ENCODE measurements at regions not wholly inside any gene's neighbourhood (a gene's known extent, or its start where the extent isn't known, plus 50 kb on each side); places are given as distances from the start of the nearest gene placed in this dataset.
A peak's percentile ranks its signal among the peaks of the same experiment; 100 is the strongest.

- Histone ChIP-seq H3K36me3 (ENCODE audit: control insufficient read depth in 2 of 2, insufficient read depth in 2 of 2, low read length in 1 of 2) (no peaks in the 10 kb centered on the region), H3K27ac (ENCODE audit: low read depth in 1 of 2, low read length in 1 of 2) (no peak overlapping the region), H3K4me1 (ENCODE audit: control insufficient read depth in 2 of 2, insufficient read depth in 2 of 2, low read length in 2 of 2) (no peaks in the 10 kb centered on the region), H3K27me3 (ENCODE audit: control insufficient read depth in 2 of 2, insufficient read depth in 1 of 2, low read length in 1 of 2) (no peaks in the 10 kb centered on the region), H3K4me3 (ENCODE audit: low read length in 2 of 2) (no peak overlapping the region), H3K9me3 (ENCODE audit: control insufficient read depth in 2 of 2, insufficient read depth in 1 of 2, low read length in 1 of 2) (no peaks in the 10 kb centered on the region)
- DNase-seq (ENCODE audit: low read depth in 6 of 9, low spot score in 9 of 9): no peak
- 97% methylated on average over 4 of the region's 4 CpGs for WGBS
Measured at GRCh38 chr1:53388963-53389362, 61.1 kb upstream of the LRP8 start.

GRCh38 chr1:53390261-53390660 lies 62.4 kb upstream of the LRP8 start:
- H3K4me1 ChIP-seq (ENCODE audit: control insufficient read depth in 2 of 2, insufficient read depth in 2 of 2, low read length in 2 of 2): no peaks in the 10 kb centered on the region
- no peak overlapping the region for H3K4me3 ChIP-seq (ENCODE audit: low read length in 2 of 2)
- WGBS: 52% methylated on average over 5 of the region's 5 CpGs
- peak in 1 of 9 donors; percentile 23 for DNase-seq (ENCODE audit: low read depth in 6 of 9, low spot score in 9 of 9)
- H3K36me3 ChIP-seq (ENCODE audit: control insufficient read depth in 2 of 2, insufficient read depth in 2 of 2, low read length in 1 of 2): no peaks in the 10 kb centered on the region
- no peak overlapping the region for H3K27ac ChIP-seq (ENCODE audit: low read depth in 1 of 2, low read length in 1 of 2)
- H3K27me3 ChIP-seq (ENCODE audit: control insufficient read depth in 2 of 2, insufficient read depth in 1 of 2, low read length in 1 of 2): no peaks in the 10 kb centered on the region
- no peaks in the 10 kb centered on the region for H3K9me3 ChIP-seq (ENCODE audit: control insufficient read depth in 2 of 2, insufficient read depth in 1 of 2, low read length in 1 of 2)

- WGBS: 96% methylated on average over 8 of the region's 8 CpGs
- Histone ChIP-seq H3K27ac (ENCODE audit: low read depth in 1 of 2, low read length in 1 of 2) (no peak overlapping the region), H3K9me3 (ENCODE audit: control insufficient read depth in 2 of 2, insufficient read depth in 1 of 2, low read length in 1 of 2) (no peaks in the 10 kb centered on the region), H3K4me1 (ENCODE audit: control insufficient read depth in 2 of 2, insufficient read depth in 2 of 2, low read length in 2 of 2) (no peaks in the 10 kb centered on the region), H3K36me3 (ENCODE audit: control insufficient read depth in 2 of 2, insufficient read depth in 2 of 2, low read length in 1 of 2) (no peaks in the 10 kb centered on the region), H3K4me3 (ENCODE audit: low read length in 2 of 2) (no peak overlapping the region), H3K27me3 (ENCODE audit: control insufficient read depth in 2 of 2, insufficient read depth in 1 of 2, low read length in 1 of 2) (peaks cover 0 to 2% of the 10 kb centered on the region in 2 donors)
- no peak for DNase-seq (ENCODE audit: low read depth in 6 of 9, low spot score in 9 of 9)
Measured at GRCh38 chr1:53390736-53391135, 62.9 kb upstream of the LRP8 start.

GRCh38 chr1:53391296-53391695 lies 63.4 kb upstream of the LRP8 start:
- H3K36me3 ChIP-seq (ENCODE audit: control insufficient read depth in 2 of 2, insufficient read depth in 2 of 2, low read length in 1 of 2): no peaks in the 10 kb centered on the region
- H3K4me1 ChIP-seq (ENCODE audit: control insufficient read depth in 2 of 2, insufficient read depth in 2 of 2, low read length in 2 of 2): no peaks in the 10 kb centered on the region
- no peak overlapping the region for H3K4me3 ChIP-seq (ENCODE audit: low read length in 2 of 2)
- peaks cover 0 to 3% of the 10 kb centered on the region in 2 donors for H3K27me3 ChIP-seq (ENCODE audit: control insufficient read depth in 2 of 2, insufficient read depth in 1 of 2, low read length in 1 of 2)
- no peaks in the 10 kb centered on the region for H3K9me3 ChIP-seq (ENCODE audit: control insufficient read depth in 2 of 2, insufficient read depth in 1 of 2, low read length in 1 of 2)
- 91% methylated on average over 2 of the region's 2 CpGs for WGBS
- H3K27ac ChIP-seq (ENCODE audit: low read depth in 1 of 2, low read length in 1 of 2): no peak overlapping the region
- DNase-seq (ENCODE audit: low read depth in 6 of 9, low spot score in 9 of 9): no peak

GRCh38 chr1:53391982-53392381 lies 64.1 kb upstream of the LRP8 start:
- no peak for DNase-seq (ENCODE audit: low read depth in 6 of 9, low spot score in 9 of 9)
- H3K36me3 ChIP-seq (ENCODE audit: control insufficient read depth in 2 of 2, insufficient read depth in 2 of 2, low read length in 1 of 2): no peaks in the 10 kb centered on the region
- no peak overlapping the region for H3K27ac ChIP-seq (ENCODE audit: low read depth in 1 of 2, low read length in 1 of 2)
- H3K4me1 ChIP-seq (ENCODE audit: control insufficient read depth in 2 of 2, insufficient read depth in 2 of 2, low read length in 2 of 2): no peaks in the 10 kb centered on the region
- peaks cover 0 to 3% of the 10 kb centered on the region in 2 donors for H3K27me3 ChIP-seq (ENCODE audit: control insufficient read depth in 2 of 2, insufficient read depth in 1 of 2, low read length in 1 of 2)
- H3K4me3 ChIP-seq (ENCODE audit: low read length in 2 of 2): no peak overlapping the region
- no peaks in the 10 kb centered on the region for H3K9me3 ChIP-seq (ENCODE audit: control insufficient read depth in 2 of 2, insufficient read depth in 1 of 2, low read length in 1 of 2)

GRCh38 chr1:53392460-53392859 lies 64.6 kb upstream of the LRP8 start:
- Histone ChIP-seq H3K4me1 (ENCODE audit: control insufficient read depth in 2 of 2, insufficient read depth in 2 of 2, low read length in 2 of 2) (no peaks in the 10 kb centered on the region), H3K4me3 (ENCODE audit: low read length in 2 of 2) (no peak overlapping the region), H3K27me3 (ENCODE audit: control insufficient read depth in 2 of 2, insufficient read depth in 1 of 2, low read length in 1 of 2) (peaks cover 0 to 3% of the 10 kb centered on the region in 2 donors), H3K27ac (ENCODE audit: low read depth in 1 of 2, low read length in 1 of 2) (no peak overlapping the region), H3K36me3 (ENCODE audit: control insufficient read depth in 2 of 2, insufficient read depth in 2 of 2, low read length in 1 of 2) (no peaks in the 10 kb centered on the region), H3K9me3 (ENCODE audit: control insufficient read depth in 2 of 2, insufficient read depth in 1 of 2, low read length in 1 of 2) (no peaks in the 10 kb centered on the region)
- no peak for DNase-seq (ENCODE audit: low read depth in 6 of 9, low spot score in 9 of 9)
- WGBS: 96% methylated on average over 13 of the region's 13 CpGs

GRCh38 chr1:53393325-53393792 lies 65.5 kb upstream of the LRP8 start:
- H3K9me3 ChIP-seq (ENCODE audit: control insufficient read depth in 2 of 2, insufficient read depth in 1 of 2, low read length in 1 of 2): no peaks in the 10 kb centered on the region
- peak in 8 of 9 donors; percentile 25 to 70 (median 50) for DNase-seq (ENCODE audit: low read depth in 6 of 9, low spot score in 9 of 9)
- no peak overlapping the region for H3K27ac ChIP-seq (ENCODE audit: low read depth in 1 of 2, low read length in 1 of 2)
- H3K4me1 ChIP-seq (ENCODE audit: control insufficient read depth in 2 of 2, insufficient read depth in 2 of 2, low read length in 2 of 2): no peaks in the 10 kb centered on the region
- no peak overlapping the region for H3K4me3 ChIP-seq (ENCODE audit: low read length in 2 of 2)
- 26% methylated on average over 10 of the region's 10 CpGs for WGBS
- H3K27me3 ChIP-seq (ENCODE audit: control insufficient read depth in 2 of 2, insufficient read depth in 1 of 2, low read length in 1 of 2): peaks cover 0 to 3% of the 10 kb centered on the region in 2 donors
- H3K36me3 ChIP-seq (ENCODE audit: control insufficient read depth in 2 of 2, insufficient read depth in 2 of 2, low read length in 1 of 2): no peaks in the 10 kb centered on the region

- peaks cover 0 to 3% of the 10 kb centered on the region in 2 donors for H3K27me3 ChIP-seq (ENCODE audit: control insufficient read depth in 2 of 2, insufficient read depth in 1 of 2, low read length in 1 of 2)
- H3K36me3 ChIP-seq (ENCODE audit: control insufficient read depth in 2 of 2, insufficient read depth in 2 of 2, low read length in 1 of 2): no peaks in the 10 kb centered on the region
- WGBS: 86% methylated on average over 6 of the region's 6 CpGs
- no peaks in the 10 kb centered on the region for H3K4me1 ChIP-seq (ENCODE audit: control insufficient read depth in 2 of 2, insufficient read depth in 2 of 2, low read length in 2 of 2)
- no peak overlapping the region for H3K27ac ChIP-seq (ENCODE audit: low read depth in 1 of 2, low read length in 1 of 2)
- DNase-seq (ENCODE audit: low read depth in 6 of 9, low spot score in 9 of 9): no peak
- no peaks in the 10 kb centered on the region for H3K9me3 ChIP-seq (ENCODE audit: control insufficient read depth in 2 of 2, insufficient read depth in 1 of 2, low read length in 1 of 2)
- no peak overlapping the region for H3K4me3 ChIP-seq (ENCODE audit: low read length in 2 of 2)
Measured at GRCh38 chr1:53394306-53394705, 64.9 kb upstream of the DMRTB1 start.

- Histone ChIP-seq H3K4me1 (ENCODE audit: control insufficient read depth in 2 of 2, insufficient read depth in 2 of 2, low read length in 2 of 2) (no peaks in the 10 kb centered on the region), H3K27me3 (ENCODE audit: control insufficient read depth in 2 of 2, insufficient read depth in 1 of 2, low read length in 1 of 2) (peaks cover 0 to 3% of the 10 kb centered on the region in 2 donors), H3K9me3 (ENCODE audit: control insufficient read depth in 2 of 2, insufficient read depth in 1 of 2, low read length in 1 of 2) (no peaks in the 10 kb centered on the region), H3K36me3 (ENCODE audit: control insufficient read depth in 2 of 2, insufficient read depth in 2 of 2, low read length in 1 of 2) (no peaks in the 10 kb centered on the region), H3K27ac (ENCODE audit: low read depth in 1 of 2, low read length in 1 of 2) (no peak overlapping the region), H3K4me3 (ENCODE audit: low read length in 2 of 2) (no peak overlapping the region)
- no peak for DNase-seq (ENCODE audit: low read depth in 6 of 9, low spot score in 9 of 9)
- WGBS: 90% methylated on average over 10 of the region's 10 CpGs
Measured at GRCh38 chr1:53395671-53396215, 63.5 kb upstream of the DMRTB1 start.
